Neuronal stem cell (in vitro differentiated cells): ENCODE measurements at regions not wholly inside any gene's neighbourhood (a gene's known extent, or its start where the extent isn't known, plus 50 kb on each side); places are given as distances from the start of the nearest gene placed in this dataset.

Experiments used
- DNase-seq: peaks from one replicate; pipeline ENCODE4 v3.0.0-alpha.2; 2013; ENCODE audit warnings: low spot score
- H2AFZ ChIP-seq: one replicate; pipeline ENCODE4 v1.6.1; 2013; ENCODE audit warnings: mild to moderate bottlenecking, low read length, inconsistent platforms
- H2AK5ac ChIP-seq: 2 replicates; pipeline ENCODE4 v1.6.1; 2013; ENCODE audit warnings: low read depth, mild to moderate bottlenecking, inconsistent platforms, low read length, moderate library complexity, mixed read lengths
- H2BK120ac ChIP-seq: 2 replicates; pipeline ENCODE4 v1.6.1; 2013; ENCODE audit warnings: low read depth, mild to moderate bottlenecking, inconsistent platforms, low read length, moderate library complexity, mixed read lengths
- H2BK12ac ChIP-seq: one replicate; pipeline ENCODE4 v1.6.1; 2013; ENCODE audit warnings: low read length, inconsistent platforms
- H2BK15ac ChIP-seq: 2 replicates; pipeline ENCODE4 v1.6.1; 2013; ENCODE audit warnings: mild to moderate bottlenecking, low read length, inconsistent platforms, mixed read lengths
- H2BK5ac ChIP-seq: one replicate; pipeline ENCODE4 v1.6.1; 2013; ENCODE audit warnings: inconsistent platforms, mild to moderate bottlenecking, low read length, moderate library complexity
- H3K14ac ChIP-seq: one replicate; pipeline ENCODE4 v1.6.1; 2013; ENCODE audit warnings: low read length, inconsistent platforms
- H3K18ac ChIP-seq: 2 replicates; pipeline ENCODE4 v1.6.1; 2013; ENCODE audit warnings: low read length, inconsistent platforms
- H3K23ac ChIP-seq: 2 replicates; pipeline ENCODE4 v1.6.1; 2013; ENCODE audit warnings: low read depth, mild to moderate bottlenecking, mixed read lengths, low read length, inconsistent platforms; ENCODE audit not compliant: poor library complexity
- H3K27ac ChIP-seq: replicated peaks from 3 replicates; pipeline ENCODE4 v1.5.1; 2013; ENCODE audit warnings: low read length, inconsistent platforms
- H3K27me3 ChIP-seq, 3 experiments: 2 replicates each; pipeline ENCODE4 v1.6.1; 2013; ENCODE audit warnings: low read length in 3 of 3, mild to moderate bottlenecking in 2 of 3, inconsistent platforms in 1 of 3, low read depth in 1 of 3, mixed read lengths in 1 of 3, moderate library complexity in 1 of 3; ENCODE audit not compliant: control insufficient read depth in 3 of 3, insufficient read depth in 3 of 3
- H3K36me3 ChIP-seq, 2 donors: replicated peaks in 1 of 2; 2 replicates each; pipeline ENCODE4 v1.6.1; 2013; ENCODE audit warnings: low read length in 2 of 2; ENCODE audit not compliant: control insufficient read depth in 2 of 2, insufficient read depth in 2 of 2
- H3K4ac ChIP-seq: 2 replicates; pipeline ENCODE4 v1.6.1; 2013; ENCODE audit warnings: inconsistent platforms, mild to moderate bottlenecking, low read length, moderate library complexity
- H3K4me1 ChIP-seq, 2 donors: 1 replicate in 1 of 2; 2 replicates in 1 of 2; pipeline ENCODE4 v1.6.1; 2013; ENCODE audit warnings: low read length in 2 of 2, low read depth in 1 of 2; ENCODE audit not compliant: control insufficient read depth in 2 of 2, insufficient read depth in 1 of 2
- H3K4me2 ChIP-seq: one replicate; pipeline ENCODE4 v1.6.1; 2013; ENCODE audit warnings: mild to moderate bottlenecking, low read length, inconsistent platforms; ENCODE audit not compliant: insufficient read depth, poor library complexity, severe bottlenecking
- H3K4me3 ChIP-seq, 2 donors: 2 replicates each; pipeline ENCODE4 v1.5.1; 2013; ENCODE audit warnings: low read length in 2 of 2, mild to moderate bottlenecking in 2 of 2, inconsistent platforms in 1 of 2, moderate library complexity in 1 of 2
- H3K79me1 ChIP-seq: one replicate; pipeline ENCODE4 v1.6.1; 2013; ENCODE audit warnings: low read depth, mild to moderate bottlenecking, inconsistent platforms, low read length, moderate library complexity
- H3K9ac ChIP-seq: one replicate; pipeline ENCODE4 v1.6.1; 2013; ENCODE audit warnings: mild to moderate bottlenecking, low read depth, low read length, inconsistent platforms; ENCODE audit not compliant: poor library complexity
- H3K9me3 ChIP-seq, 2 donors: replicated peaks in 1 of 2; 2 replicates each; pipeline versions ENCODE3 to v1.6.1; 2013; ENCODE audit warnings: low read length in 2 of 2, mild to moderate bottlenecking in 2 of 2, inconsistent platforms in 1 of 2, low read depth in 1 of 2, mixed read lengths in 1 of 2, moderate library complexity in 1 of 2; ENCODE audit not compliant: control insufficient read depth in 2 of 2, insufficient read depth in 1 of 2
- H4K8ac ChIP-seq: one replicate; pipeline ENCODE4 v1.6.1; 2013; ENCODE audit warnings: low read depth, mild to moderate bottlenecking, inconsistent platforms, low read length, moderate library complexity
- H4K91ac ChIP-seq: one replicate; pipeline ENCODE4 v1.6.1; 2013; ENCODE audit warnings: low read length, low read depth, mild to moderate bottlenecking, inconsistent platforms; ENCODE audit not compliant: poor library complexity
- WGBS, 2 donors: extraction: QIAGEN DNeasy Blood & Tissue Kit; methylation state at CpG; one replicate each; pipeline ENCODE4 v1.1.7; 2013; ENCODE audit warnings: missing lambda C conversion rate in 2 of 2, mixed read lengths in 1 of 2; ENCODE audit not compliant: insufficient read length in 2 of 2, insufficient replicate concordance in 1 of 2; ENCODE audit errors: extremely low coverage in 2 of 2; 5-methylcytosine and 5-hydroxymethylcytosine counted together

DNA sequence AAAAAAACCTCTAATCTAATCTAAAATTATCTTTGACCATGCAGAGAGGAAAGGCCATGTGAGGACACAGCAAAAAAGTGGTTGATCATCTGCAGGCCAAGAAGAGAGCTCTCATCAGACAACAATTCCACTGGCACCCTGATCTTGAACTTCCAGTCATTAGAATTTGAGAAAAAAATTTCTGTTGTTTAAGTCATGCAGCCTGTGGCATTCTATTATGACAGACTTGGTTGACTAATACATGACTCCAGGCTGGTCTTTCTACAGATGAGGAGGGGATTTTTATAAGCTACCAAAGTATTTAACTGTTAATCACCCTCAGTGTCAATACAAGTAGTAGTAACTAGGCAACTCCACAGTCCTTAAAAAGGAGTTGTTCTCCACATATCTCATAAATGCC is 358.5 kb upstream of the RGMB start:
- no peak overlapping the region for H4K91ac ChIP-seq
- no peaks in the 10 kb centered on the region for H3K36me3 ChIP-seq
- H3K4ac ChIP-seq: no peak overlapping the region
- H2BK120ac ChIP-seq: no peak overlapping the region
- H3K14ac ChIP-seq: no peak overlapping the region
- H2BK12ac ChIP-seq: no peak overlapping the region
- H3K79me1 ChIP-seq: no peaks in the 10 kb centered on the region
- H2AFZ ChIP-seq: no peak overlapping the region
- no peak overlapping the region for H3K18ac ChIP-seq
- H3K27me3 ChIP-seq: no peaks in the 10 kb centered on the region
- no peak overlapping the region for H3K4me3 ChIP-seq
- H3K9me3 ChIP-seq: no peaks in the 10 kb centered on the region
- no peak overlapping the region for H2AK5ac ChIP-seq
- no peak overlapping the region for H3K27ac ChIP-seq
- H4K8ac ChIP-seq: no peak overlapping the region
- no peak overlapping the region for H3K4me2 ChIP-seq
- H2BK5ac ChIP-seq: no peak overlapping the region
- DNase-seq: no peak
- H2BK15ac ChIP-seq: no peak overlapping the region
- H3K4me1 ChIP-seq: no peaks in the 10 kb centered on the region
- H3K9ac ChIP-seq: no peak overlapping the region
- H3K23ac ChIP-seq: no peak overlapping the region

DNA sequence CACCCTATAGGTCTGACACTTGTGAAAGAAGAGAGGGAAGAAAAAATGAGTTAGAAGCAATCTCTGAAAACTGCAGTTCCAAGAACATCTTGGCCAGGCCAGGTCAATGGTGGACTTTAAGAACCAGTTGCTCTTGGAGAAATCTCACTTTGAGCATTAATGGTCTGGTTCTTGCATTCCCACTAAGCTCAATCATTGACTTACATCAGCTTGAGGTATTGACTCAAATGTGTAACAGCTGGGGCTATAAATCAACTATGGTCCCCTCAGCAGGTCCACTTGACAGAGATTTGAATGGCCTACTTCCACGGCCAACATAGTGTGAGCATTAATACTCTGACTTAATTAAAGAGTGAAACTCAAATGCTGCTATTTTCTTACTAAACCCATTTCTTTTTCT is 357.8 kb upstream of the RGMB start:
- no peak overlapping the region for H2AFZ ChIP-seq
- H3K4ac ChIP-seq: no peak overlapping the region
- no peaks in the 10 kb centered on the region for H3K36me3 ChIP-seq
- H3K23ac ChIP-seq: no peak overlapping the region
- H3K9me3 ChIP-seq: no peaks in the 10 kb centered on the region
- no peaks in the 10 kb centered on the region for H3K4me1 ChIP-seq
- no peak overlapping the region for H3K14ac ChIP-seq
- no peak overlapping the region for H4K91ac ChIP-seq
- H2BK15ac ChIP-seq: no peak overlapping the region
- no CpG with 5 or more reads among the region's 1 CpG for WGBS, 2 donors
- DNase-seq: no peak
- H3K9ac ChIP-seq: no peak overlapping the region
- H2BK12ac ChIP-seq: no peak overlapping the region
- no peak overlapping the region for H3K27ac ChIP-seq
- H3K4me2 ChIP-seq: no peak overlapping the region
- H2BK5ac ChIP-seq: no peak overlapping the region
- no peaks in the 10 kb centered on the region for H3K79me1 ChIP-seq
- no peak overlapping the region for H3K18ac ChIP-seq
- H2AK5ac ChIP-seq: no peak overlapping the region
- no peak overlapping the region for H3K4me3 ChIP-seq
- H4K8ac ChIP-seq: no peak overlapping the region
- H2BK120ac ChIP-seq: no peak overlapping the region
- H3K27me3 ChIP-seq: no peaks in the 10 kb centered on the region

DNA sequence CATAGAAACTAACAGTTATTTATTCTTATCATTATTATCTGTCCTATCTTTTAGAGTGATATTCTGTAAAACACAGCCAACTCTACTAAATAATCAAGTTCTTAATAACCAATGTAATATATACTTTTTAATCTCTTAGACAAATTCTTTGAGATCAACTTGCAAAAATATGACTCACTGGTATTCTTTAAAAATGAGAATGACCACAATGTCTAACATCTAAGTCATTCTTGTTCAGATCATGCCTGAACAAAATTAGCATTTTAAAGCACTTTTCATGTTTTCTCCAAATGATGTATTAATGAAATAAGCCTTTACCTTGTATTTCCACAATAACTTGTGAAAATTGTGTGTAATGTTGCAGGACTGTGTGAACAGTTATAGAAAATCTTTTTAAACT is 356.9 kb upstream of the RGMB start:
- H2AK5ac ChIP-seq: no peak overlapping the region
- no peak overlapping the region for H3K18ac ChIP-seq
- no peak overlapping the region for H3K14ac ChIP-seq
- H3K23ac ChIP-seq: no peak overlapping the region
- no peak overlapping the region for H3K9ac ChIP-seq
- no peak overlapping the region for H3K27ac ChIP-seq
- no peak overlapping the region for H3K4me3 ChIP-seq
- no peak overlapping the region for H2BK12ac ChIP-seq
- no peak overlapping the region for H2BK15ac ChIP-seq
- no peak overlapping the region for H4K8ac ChIP-seq
- no peak for DNase-seq
- no peaks in the 10 kb centered on the region for H3K9me3 ChIP-seq
- H2AFZ ChIP-seq: no peak overlapping the region
- no peak overlapping the region for H3K4ac ChIP-seq
- H3K27me3 ChIP-seq: no peaks in the 10 kb centered on the region
- H3K79me1 ChIP-seq: no peaks in the 10 kb centered on the region
- H2BK120ac ChIP-seq: no peak overlapping the region
- no peak overlapping the region for H2BK5ac ChIP-seq
- no peak overlapping the region for H3K4me2 ChIP-seq
- no peaks in the 10 kb centered on the region for H3K4me1 ChIP-seq
- no peaks in the 10 kb centered on the region for H3K36me3 ChIP-seq
- no peak overlapping the region for H4K91ac ChIP-seq

DNA sequence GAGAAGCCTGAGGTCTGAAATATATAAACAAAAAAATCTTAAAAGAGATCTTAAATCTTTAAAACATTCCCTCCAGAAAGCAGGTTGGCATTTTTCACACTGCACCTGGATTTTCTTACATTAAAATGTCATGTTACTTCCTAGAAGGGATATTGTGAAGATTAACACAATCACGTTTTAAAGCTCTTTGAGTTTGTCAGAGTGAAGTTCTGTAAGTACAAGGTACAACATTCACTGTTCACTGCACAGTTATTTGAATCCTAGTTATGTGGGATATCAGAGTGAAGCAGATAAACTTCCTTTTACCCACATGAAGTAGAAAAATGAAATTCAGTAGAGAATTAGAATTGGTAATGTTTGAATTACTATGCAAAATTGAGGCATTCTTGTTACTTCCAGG is 353.6 kb upstream of the RGMB start:
- no peaks in the 10 kb centered on the region for H3K36me3 ChIP-seq
- no CpG with 5 or more reads among the region's 1 CpG for WGBS, 2 donors
- no peak overlapping the region for H3K18ac ChIP-seq
- no peak overlapping the region for H3K27ac ChIP-seq
- H3K23ac ChIP-seq: no peak overlapping the region
- no peaks in the 10 kb centered on the region for H3K79me1 ChIP-seq
- no peak overlapping the region for H2BK15ac ChIP-seq
- no peak overlapping the region for H2AK5ac ChIP-seq
- no peak overlapping the region for H2BK120ac ChIP-seq
- no peaks in the 10 kb centered on the region for H3K27me3 ChIP-seq
- no peak overlapping the region for H4K8ac ChIP-seq
- H3K4me2 ChIP-seq: no peak overlapping the region
- H2AFZ ChIP-seq: peak overlapping the region; percentile 1
- no peaks in the 10 kb centered on the region for H3K4me1 ChIP-seq
- no peak overlapping the region for H3K14ac ChIP-seq
- H2BK12ac ChIP-seq: no peak overlapping the region
- H2BK5ac ChIP-seq: no peak overlapping the region
- H3K9me3 ChIP-seq: peaks cover 0 to 12% of the 10 kb centered on the region in 2 donors
- no peak overlapping the region for H3K9ac ChIP-seq
- H4K91ac ChIP-seq: no peak overlapping the region
- no peak for DNase-seq
- no peak overlapping the region for H3K4ac ChIP-seq
- no peak overlapping the region for H3K4me3 ChIP-seq
